ENCODE measurements at regions not wholly inside any gene's neighbourhood (a gene's known extent, or its start where the extent isn't known, plus 50 kb on each side); places are given as distances from the start of the nearest gene placed in this dataset.
"Not testable (repeated sequence)": the region's sequence is repeated elsewhere in the genome, so short reads cannot be mapped to it uniquely, and the experiment has no call there.

- peak; percentile 78 for DNase-seq (ENCODE audit: low read depth)
- no peak overlapping the region for H3K4me3 ChIP-seq (ENCODE audit: low read depth, low read length)
Observed at GRCh38 chr2:100731535-100731981, 88.4 kb upstream of the NPAS2 start.

- no peak overlapping the region for H3K4me3 ChIP-seq (ENCODE audit: low read depth, low read length)
- DNase-seq (ENCODE audit: low read depth) = peak; percentile 94
Observed at GRCh38 chr2:100733391-100734187, 86.3 kb upstream of the NPAS2 start.

GRCh38 chr2:100736121-100736915 is 83.6 kb upstream of the NPAS2 start:
- no peak overlapping the region for H3K4me3 ChIP-seq (ENCODE audit: low read depth, low read length)
- DNase-seq (ENCODE audit: low read depth) = no peak

- DNase-seq (ENCODE audit: low read depth) = no peak
Observed at GRCh38 chr2:100739735-100740432, 80.1 kb upstream of the NPAS2 start.

GRCh38 chr2:100741880-100742276 is 78.1 kb upstream of the NPAS2 start:
- no peak for DNase-seq (ENCODE audit: low read depth)
- peak overlapping the region; percentile 3 for H3K4me3 ChIP-seq (ENCODE audit: low read depth, low read length)

More at GRCh38 chr2:100739735-100740432, 80.1 kb upstream of the NPAS2 start:
- no peak overlapping the region for H3K4me3 ChIP-seq (ENCODE audit: low read depth, low read length)

GRCh38 chr2:100742277-100743254 is 77.4 kb upstream of the NPAS2 start:
- peak overlapping the region; percentile 9 for H3K4me3 ChIP-seq (ENCODE audit: low read depth, low read length)
- DNase-seq (ENCODE audit: low read depth) = peak; percentile 96

- H3K4me3 ChIP-seq (ENCODE audit: low read depth, low read length) = no peak overlapping the region
- DNase-seq (ENCODE audit: low read depth) = no peak
Observed at GRCh38 chr2:100743741-100744140, 76.2 kb upstream of the NPAS2 start.

GRCh38 chr2:100744184-100744583 is 75.8 kb upstream of the NPAS2 start:
- no peak overlapping the region for H3K4me3 ChIP-seq (ENCODE audit: low read depth, low read length)
- DNase-seq (ENCODE audit: low read depth) = no peak

- DNase-seq (ENCODE audit: low read depth) = no peak
- H3K4me3 ChIP-seq (ENCODE audit: low read depth, low read length) = no peak overlapping the region
Observed at GRCh38 chr2:100744589-100744988, 75.3 kb upstream of the NPAS2 start.

- H3K4me3 ChIP-seq (ENCODE audit: low read depth, low read length) = no peak overlapping the region
- DNase-seq (ENCODE audit: low read depth) = no peak
Observed at GRCh38 chr2:100745604-100746003, 74.3 kb upstream of the NPAS2 start.

GRCh38 chr2:100747551-100747950 is 72.4 kb upstream of the NPAS2 start:
- DNase-seq (ENCODE audit: low read depth) = no peak
- H3K4me3 ChIP-seq (ENCODE audit: low read depth, low read length) = no peak overlapping the region

GRCh38 chr2:100747996-100748615 is 71.8 kb upstream of the NPAS2 start:
- DNase-seq (ENCODE audit: low read depth) = no peak
- H3K4me3 ChIP-seq (ENCODE audit: low read depth, low read length) = no peak overlapping the region

GRCh38 chr2:100748673-100749072 is 71.3 kb upstream of the NPAS2 start:
- no peak for DNase-seq (ENCODE audit: low read depth)
- no peak overlapping the region for H3K4me3 ChIP-seq (ENCODE audit: low read depth, low read length)

GRCh38 chr2:100749771-100750542 is 70.0 kb upstream of the NPAS2 start:
- H3K4me3 ChIP-seq (ENCODE audit: low read depth, low read length) = no peak overlapping the region
- DNase-seq (ENCODE audit: low read depth) = no peak

GRCh38 chr2:100751871-100752625 is 67.9 kb upstream of the NPAS2 start:
- H3K4me3 ChIP-seq (ENCODE audit: low read depth, low read length) = not testable (repeated sequence)
- DNase-seq (ENCODE audit: low read depth) = peak; percentile 60

GRCh38 chr2:100752628-100753333 is 67.2 kb upstream of the NPAS2 start:
- peak; percentile 92 for DNase-seq (ENCODE audit: low read depth)
- no peak overlapping the region for H3K4me3 ChIP-seq (ENCODE audit: low read depth, low read length)

- no peak overlapping the region for H3K4me3 ChIP-seq (ENCODE audit: low read depth, low read length)
- no peak for DNase-seq (ENCODE audit: low read depth)
Observed at GRCh38 chr2:100753444-100753843, 66.5 kb upstream of the NPAS2 start.
